ENCODE measurements at regions not wholly inside any gene's neighbourhood (a gene's known extent, or its start where the extent isn't known, plus 50 kb on each side); places are given as distances from the start of the nearest gene placed in this dataset.
A peak's percentile ranks its signal among the peaks of the same experiment; 100 is the strongest.

DNA sequence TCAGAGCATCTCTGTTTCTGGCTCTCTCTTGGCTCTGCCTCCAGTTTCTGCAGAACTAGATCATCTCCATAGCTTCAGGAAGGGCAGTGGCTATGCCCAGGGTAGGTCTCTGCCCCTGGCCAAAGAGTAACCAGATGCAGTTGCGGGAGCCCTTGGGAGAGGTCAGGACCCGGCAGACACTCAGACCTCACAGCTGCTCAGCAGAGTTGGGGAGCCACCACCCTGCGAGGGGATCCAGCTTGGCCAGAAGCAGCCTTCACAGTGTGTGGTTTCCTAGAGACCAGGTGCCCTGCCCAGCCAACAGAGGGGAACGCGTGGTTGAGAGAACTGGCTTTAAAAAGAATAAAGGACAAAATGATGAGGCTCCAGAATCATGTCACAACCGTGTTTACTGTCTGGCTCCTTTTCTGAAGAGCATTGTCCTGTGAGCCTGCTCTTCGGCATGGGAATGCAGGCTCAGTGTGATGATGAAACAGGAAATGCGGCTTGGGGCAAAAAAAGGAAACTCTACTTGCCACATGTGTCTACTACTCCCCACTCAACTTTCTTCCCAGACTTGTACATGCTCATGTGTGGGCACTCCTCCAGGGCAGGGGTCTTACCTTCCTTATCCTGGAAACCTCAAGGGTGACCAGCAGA is 243.1 kb downstream of the INHBA start:
- TF ChIP-seq, protein P1, sequence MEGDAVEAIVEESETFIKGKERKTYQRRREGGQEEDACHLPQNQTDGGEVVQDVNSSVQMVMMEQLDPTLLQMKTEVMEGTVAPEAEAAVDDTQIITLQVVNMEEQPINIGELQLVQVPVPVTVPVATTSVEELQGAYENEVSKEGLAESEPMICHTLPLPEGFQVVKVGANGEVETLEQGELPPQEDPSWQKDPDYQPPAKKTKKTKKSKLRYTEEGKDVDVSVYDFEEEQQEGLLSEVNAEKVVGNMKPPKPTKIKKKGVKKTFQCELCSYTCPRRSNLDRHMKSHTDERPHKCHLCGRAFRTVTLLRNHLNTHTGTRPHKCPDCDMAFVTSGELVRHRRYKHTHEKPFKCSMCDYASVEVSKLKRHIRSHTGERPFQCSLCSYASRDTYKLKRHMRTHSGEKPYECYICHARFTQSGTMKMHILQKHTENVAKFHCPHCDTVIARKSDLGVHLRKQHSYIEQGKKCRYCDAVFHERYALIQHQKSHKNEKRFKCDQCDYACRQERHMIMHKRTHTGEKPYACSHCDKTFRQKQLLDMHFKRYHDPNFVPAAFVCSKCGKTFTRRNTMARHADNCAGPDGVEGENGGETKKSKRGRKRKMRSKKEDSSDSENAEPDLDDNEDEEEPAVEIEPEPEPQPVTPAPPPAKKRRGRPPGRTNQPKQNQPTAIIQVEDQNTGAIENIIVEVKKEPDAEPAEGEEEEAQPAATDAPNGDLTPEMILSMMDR (IDR thresholded peaks at IDR 0.05; ENCODE audit: low read depth, low read length, missing input control) = no peak
- TF ChIP-seq, protein P2, sequence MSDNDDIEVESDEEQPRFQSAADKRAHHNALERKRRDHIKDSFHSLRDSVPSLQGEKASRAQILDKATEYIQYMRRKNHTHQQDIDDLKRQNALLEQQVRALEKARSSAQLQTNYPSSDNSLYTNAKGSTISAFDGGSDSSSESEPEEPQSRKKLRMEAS (IDR thresholded peaks at IDR 0.05) = peak; percentile 83
- TF ChIP-seq GABPA (IDR thresholded peaks at IDR 0.05 in 1 of 2, conservative IDR thresholded peaks at IDR 0.05 in 1 of 2) (peak in 1 of 2 donors; percentile 65), RAD21 (IDR thresholded peaks at IDR 0.05) (peak; percentile 38 to 64), TAF1 (conservative IDR thresholded peaks at IDR 0.05) (peak; percentile 50), JUND (IDR thresholded peaks at IDR 0.05) (peak in 1 of 2 donors; percentile 28), YY1 (IDR thresholded peaks at IDR 0.05) (peak; percentile 27), HNF4A (conservative IDR thresholded peaks at IDR 0.05) (peak; percentile 71 to 72)
- TF ChIP-seq, protein P3, sequence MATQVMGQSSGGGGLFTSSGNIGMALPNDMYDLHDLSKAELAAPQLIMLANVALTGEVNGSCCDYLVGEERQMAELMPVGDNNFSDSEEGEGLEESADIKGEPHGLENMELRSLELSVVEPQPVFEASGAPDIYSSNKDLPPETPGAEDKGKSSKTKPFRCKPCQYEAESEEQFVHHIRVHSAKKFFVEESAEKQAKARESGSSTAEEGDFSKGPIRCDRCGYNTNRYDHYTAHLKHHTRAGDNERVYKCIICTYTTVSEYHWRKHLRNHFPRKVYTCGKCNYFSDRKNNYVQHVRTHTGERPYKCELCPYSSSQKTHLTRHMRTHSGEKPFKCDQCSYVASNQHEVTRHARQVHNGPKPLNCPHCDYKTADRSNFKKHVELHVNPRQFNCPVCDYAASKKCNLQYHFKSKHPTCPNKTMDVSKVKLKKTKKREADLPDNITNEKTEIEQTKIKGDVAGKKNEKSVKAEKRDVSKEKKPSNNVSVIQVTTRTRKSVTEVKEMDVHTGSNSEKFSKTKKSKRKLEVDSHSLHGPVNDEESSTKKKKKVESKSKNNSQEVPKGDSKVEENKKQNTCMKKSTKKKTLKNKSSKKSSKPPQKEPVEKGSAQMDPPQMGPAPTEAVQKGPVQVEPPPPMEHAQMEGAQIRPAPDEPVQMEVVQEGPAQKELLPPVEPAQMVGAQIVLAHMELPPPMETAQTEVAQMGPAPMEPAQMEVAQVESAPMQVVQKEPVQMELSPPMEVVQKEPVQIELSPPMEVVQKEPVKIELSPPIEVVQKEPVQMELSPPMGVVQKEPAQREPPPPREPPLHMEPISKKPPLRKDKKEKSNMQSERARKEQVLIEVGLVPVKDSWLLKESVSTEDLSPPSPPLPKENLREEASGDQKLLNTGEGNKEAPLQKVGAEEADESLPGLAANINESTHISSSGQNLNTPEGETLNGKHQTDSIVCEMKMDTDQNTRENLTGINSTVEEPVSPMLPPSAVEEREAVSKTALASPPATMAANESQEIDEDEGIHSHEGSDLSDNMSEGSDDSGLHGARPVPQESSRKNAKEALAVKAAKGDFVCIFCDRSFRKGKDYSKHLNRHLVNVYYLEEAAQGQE (IDR thresholded peaks at IDR 0.05) = no peak
- TF ChIP-seq, protein P4, sequence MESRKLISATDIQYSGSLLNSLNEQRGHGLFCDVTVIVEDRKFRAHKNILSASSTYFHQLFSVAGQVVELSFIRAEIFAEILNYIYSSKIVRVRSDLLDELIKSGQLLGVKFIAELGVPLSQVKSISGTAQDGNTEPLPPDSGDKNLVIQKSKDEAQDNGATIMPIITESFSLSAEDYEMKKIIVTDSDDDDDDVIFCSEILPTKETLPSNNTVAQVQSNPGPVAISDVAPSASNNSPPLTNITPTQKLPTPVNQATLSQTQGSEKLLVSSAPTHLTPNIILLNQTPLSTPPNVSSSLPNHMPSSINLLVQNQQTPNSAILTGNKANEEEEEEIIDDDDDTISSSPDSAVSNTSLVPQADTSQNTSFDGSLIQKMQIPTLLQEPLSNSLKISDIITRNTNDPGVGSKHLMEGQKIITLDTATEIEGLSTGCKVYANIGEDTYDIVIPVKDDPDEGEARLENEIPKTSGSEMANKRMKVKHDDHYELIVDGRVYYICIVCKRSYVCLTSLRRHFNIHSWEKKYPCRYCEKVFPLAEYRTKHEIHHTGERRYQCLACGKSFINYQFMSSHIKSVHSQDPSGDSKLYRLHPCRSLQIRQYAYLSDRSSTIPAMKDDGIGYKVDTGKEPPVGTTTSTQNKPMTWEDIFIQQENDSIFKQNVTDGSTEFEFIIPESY (IDR thresholded peaks at IDR 0.05) = peak; percentile 34

Measured in liver (tissue), 3 donors.